HepG2 (cell line): ENCODE measurements at regions not wholly inside any gene's neighbourhood (a gene's known extent, or its start where the extent isn't known, plus 50 kb on each side); places are given as distances from the start of the nearest gene placed in this dataset.

ENCODE experiments used
- ARID3A ChIP-seq: IDR thresholded peaks from 2 replicates; pipeline ENCODE4 v1.6.1; 2012; ENCODE audit warnings: low read depth, low read length, improper control_type of control experiment
- ARID5B ChIP-seq: IDR thresholded peaks from 2 replicates; pipeline ENCODE4 v1.4.0; 2020; ENCODE audit warnings: mild to moderate bottlenecking, missing genetic modification reagents
- BCL6 ChIP-seq: IDR thresholded peaks from 2 replicates; pipeline ENCODE4 v1.6.1; 2016; ENCODE audit warnings: missing genetic modification reagents, missing compliant biosample characterization
- CBX2 ChIP-seq, 2 experiments: fragments of 200-600 bp in 1 of 2; sonication (generic); formaldehyde crosslinking in 1 of 2; IDR thresholded peaks; 2 replicates each; pipeline versions ENCODE4 v1.7.0 to v1.8.1; 2018 to 2022; ENCODE audit warnings: low read depth in 2 of 2, low read length in 1 of 2, mild to moderate bottlenecking in 1 of 2, missing genetic modification reagents in 1 of 2
- CREM ChIP-seq, 2 experiments: sonication (generic) in 1 of 2; formaldehyde crosslinking in 1 of 2; IDR thresholded peaks; 2 replicates each; pipeline versions ENCODE4 v1.4.0 to v1.6.1; 2016 to 2020; ENCODE audit warnings: antibody characterized with exemption in 1 of 2, mild to moderate bottlenecking in 1 of 2, missing genetic modification reagents in 1 of 2
- FOXA3 ChIP-seq: IDR thresholded peaks from 2 replicates; pipeline ENCODE4 v1.6.1; 2016; ENCODE audit warnings: missing genetic modification reagents, missing compliant biosample characterization
- FOXP1 ChIP-seq, 2 experiments: fragments of 450-650 bp in 1 of 2; IDR thresholded peaks; 2 replicates each; pipeline ENCODE4 v1.6.1; 2017 to 2018; ENCODE audit warnings: antibody characterized with exemption in 1 of 2
- GABPB1 ChIP-seq: IDR thresholded peaks from 2 replicates; pipeline ENCODE4 v1.6.1; 2016; ENCODE audit warnings: mild to moderate bottlenecking, missing genetic modification reagents, moderate library complexity, missing compliant biosample characterization
- GATAD2A ChIP-seq: IDR thresholded peaks from 2 replicates; pipeline ENCODE4 v1.6.1; 2016
- ISL2 ChIP-seq: sonication (generic); formaldehyde crosslinking; IDR thresholded peaks from 2 replicates; pipeline ENCODE4 v1.5.0; 2020; ENCODE audit warnings: missing genetic modification reagents
- MXD3 ChIP-seq: IDR thresholded peaks from 2 replicates; pipeline ENCODE4 v1.6.1; 2016; ENCODE audit warnings: mild to moderate bottlenecking, missing biosample characterization, missing genetic modification reagents
- NFYC ChIP-seq: IDR thresholded peaks from 2 replicates; pipeline ENCODE4 v1.6.1; 2016; ENCODE audit warnings: missing genetic modification reagents, missing compliant biosample characterization
- RCOR2 ChIP-seq: IDR thresholded peaks from 2 replicates; pipeline ENCODE4 v1.6.1; 2016; ENCODE audit warnings: missing biosample characterization, missing genetic modification reagents
- SIX1 ChIP-seq: sonication (generic); formaldehyde crosslinking; IDR thresholded peaks from 2 replicates; pipeline ENCODE4 v1.4.0; 2020; ENCODE audit warnings: missing genetic modification reagents, borderline replicate concordance
- SKI ChIP-seq: fragments of 450-650 bp; IDR thresholded peaks from one replicate; pipeline ENCODE4 v1.6.1; 2018; ENCODE audit warnings: mild to moderate bottlenecking; ENCODE audit not compliant: partially characterized antibody
- SMYD3 ChIP-seq: sonication (generic); formaldehyde crosslinking; IDR thresholded peaks from 2 replicates; pipeline ENCODE4 v1.8.1; 2023; ENCODE audit warnings: mild to moderate bottlenecking, missing genetic modification reagents
- SOX13 ChIP-seq, 3 experiments: fragments of 450-650 bp in 1 of 3; sonication (generic) in 1 of 3; formaldehyde crosslinking in 1 of 3; IDR thresholded peaks in 2 of 3; conservative IDR thresholded peaks in 1 of 3; 2 replicates each; pipeline versions ENCODE4 v1.5.0 to v1.6.1; 2016 to 2020; ENCODE audit warnings: antibody characterized with exemption in 1 of 3, mild to moderate bottlenecking in 1 of 3, missing compliant biosample characterization in 1 of 3, missing genetic modification reagents in 1 of 3, moderate library complexity in 1 of 3
- ZNF512 ChIP-seq: sonication (generic); formaldehyde crosslinking; IDR thresholded peaks from 2 replicates; pipeline ENCODE4 v1.4.0; 2020; ENCODE audit warnings: mild to moderate bottlenecking, missing genetic modification reagents
- ZNF841 ChIP-seq: sonication (generic); formaldehyde crosslinking; IDR thresholded peaks from 2 replicates; pipeline ENCODE4 v1.8.1; 2023; ENCODE audit warnings: missing genetic modification reagents, borderline replicate concordance

- no peak; the same call in 1 of the 2 replicates for TF ChIP-seq SOX13 (IDR thresholded peaks at IDR 0.05)
- TF ChIP-seq SOX13 (CRISPR knock-in tag; conservative IDR thresholded peaks at IDR 0.05 in 1 of 2, IDR thresholded peaks at IDR 0.05 in 1 of 2): peak in 1 of 2 experiments; percentile 96; a peak in 2 of 4 replicates
- peak; percentile 85 for TF ChIP-seq FOXA3 (CRISPR knock-in tag)
- no peak for TF ChIP-seq ZNF512 (CRISPR knock-in tag)
- TF ChIP-seq MXD3 (CRISPR knock-in tag): no peak
- TF ChIP-seq BCL6 (CRISPR knock-in tag): peak; percentile 54; the same call in 1 of the 2 replicates
- peak; percentile 47; the same call in 1 of the 2 replicates for TF ChIP-seq GATAD2A (CRISPR knock-in tag)
- TF ChIP-seq RCOR2: peak; percentile 42; the same call in 1 of the 2 replicates
- no peak for TF ChIP-seq GABPB1 (CRISPR knock-in tag)
- peak; percentile 90 for TF ChIP-seq ARID5B (CRISPR knock-in tag)
- no peak for TF ChIP-seq NFYC (CRISPR knock-in tag)
- TF ChIP-seq CREM (IDR thresholded peaks at IDR 0.05): peak; percentile 56; the same call in 1 of the 2 replicates
- TF ChIP-seq CREM (CRISPR knock-in tag; IDR thresholded peaks at IDR 0.05): no peak
- TF ChIP-seq ZNF841 (CRISPR knock-in tag): no peak
- no peak for TF ChIP-seq SKI
- no peak for TF ChIP-seq FOXP1 (IDR thresholded peaks at IDR 0.05)
- TF ChIP-seq FOXP1 (CRISPR knock-in tag; IDR thresholded peaks at IDR 0.05): peak; percentile 55; the same call in 1 of the 2 replicates
- peak; percentile 34; the same call in 1 of the 2 replicates for TF ChIP-seq ARID3A
- no peak for TF ChIP-seq CBX2 (IDR thresholded peaks at IDR 0.05; ENCODE audit: low read depth, low read length)
- no peak for TF ChIP-seq CBX2 (CRISPR knock-in tag; IDR thresholded peaks at IDR 0.05; ENCODE audit: low read depth)
- peak; percentile 38; the same call in 1 of the 2 replicates for TF ChIP-seq SMYD3 (CRISPR knock-in tag)
- TF ChIP-seq SIX1 (CRISPR knock-in tag): peak; percentile 67; the same call in 1 of the 2 replicates
- peak; percentile 88; the same call in 1 of the 2 replicates for TF ChIP-seq ISL2
Observed at GRCh38 chr3:110928016-110928662, 143.5 kb upstream of the NECTIN3 start (continued).
